BE2C (cell line): ENCODE measurements at regions not wholly inside any gene's neighbourhood (a gene's known extent, or its start where the extent isn't known, plus 50 kb on each side); places are given as distances from the start of the nearest gene placed in this dataset.

Experiments
- DNase-seq: peaks from one replicate; pipeline ENCODE4 v3.0.0-alpha.2; 2020
- H3K27me3 ChIP-seq: fragments of 250-450 bp; sonication (Bioruptor Pico); 2 replicates; pipeline ENCODE4 v1.5.1; 2020; ENCODE audit warnings: mild to moderate bottlenecking
- H3K36me3 ChIP-seq: fragments of 250-450 bp; sonication (Bioruptor Pico); 2 replicates; pipeline ENCODE4 v1.5.1; 2020; ENCODE audit warnings: mild to moderate bottlenecking
- H3K4me1 ChIP-seq: fragments of 250-450 bp; sonication (Bioruptor Pico); 2 replicates; pipeline ENCODE4 v1.5.1; 2020
- H3K4me3 ChIP-seq: 2 replicates; pipeline ENCODE4 v1.5.1; 2011; ENCODE audit warnings: low read depth, low read length
- H3K9me3 ChIP-seq: fragments of 250-450 bp; sonication (Bioruptor Pico); 2 replicates; pipeline ENCODE4 v1.5.1; 2020
- CTCF ChIP-seq: IDR thresholded peaks from 2 replicates; pipeline ENCODE4 v1.5.1; 2012; ENCODE audit warnings: mild to moderate bottlenecking, low read depth, low read length

- TF ChIP-seq CTCF: no peak
- H3K9me3 ChIP-seq: no peaks in the 10 kb centered on the region; the same call in none of the 2 replicates
- no peak overlapping the region for H3K4me3 ChIP-seq
- DNase-seq: no peak
- H3K27me3 ChIP-seq: no peaks in the 10 kb centered on the region
- H3K36me3 ChIP-seq: no peaks in the 10 kb centered on the region
- peaks cover 3% of the 10 kb centered on the region; the same call in 1 of the 2 replicates for H3K4me1 ChIP-seq
These were observed 61.0 kb upstream of the LARP1 start for GRCh38 chr5:154694159-154694558.

- Histone ChIP-seq H3K9me3 (no peaks in the 10 kb centered on the region; the same call in none of the 2 replicates), H3K4me3 (no peak overlapping the region), H3K36me3 (no peaks in the 10 kb centered on the region), H3K4me1 (no peaks in the 10 kb centered on the region), H3K27me3 (no peaks in the 10 kb centered on the region)
- no peak for TF ChIP-seq CTCF
- no peak for DNase-seq
These were observed 64.7 kb upstream of the LARP1 start for GRCh38 chr5:154690488-154690887.

- H3K9me3 ChIP-seq: no peaks in the 10 kb centered on the region; the same call in 1 of the 2 replicates
- no peaks in the 10 kb centered on the region for H3K4me1 ChIP-seq
- TF ChIP-seq CTCF: no peak
- no peak for DNase-seq
- H3K36me3 ChIP-seq: no peaks in the 10 kb centered on the region
- no peaks in the 10 kb centered on the region for H3K27me3 ChIP-seq
- no peak overlapping the region for H3K4me3 ChIP-seq
These were observed 68.7 kb upstream of the LARP1 start for GRCh38 chr5:154686490-154686889.

GRCh38 chr5:154683101-154683880, 71.9 kb upstream of the LARP1 start:
- no peaks in the 10 kb centered on the region for H3K27me3 ChIP-seq
- DNase-seq: no peak
- H3K4me1 ChIP-seq: no peaks in the 10 kb centered on the region
- no peaks in the 10 kb centered on the region for H3K9me3 ChIP-seq
- no peak for TF ChIP-seq CTCF
- peak overlapping the region; percentile 60 for H3K4me3 ChIP-seq
- H3K36me3 ChIP-seq: no peaks in the 10 kb centered on the region

- H3K27me3 ChIP-seq: no peaks in the 10 kb centered on the region
- H3K9me3 ChIP-seq: no peaks in the 10 kb centered on the region
- H3K4me1 ChIP-seq: no peaks in the 10 kb centered on the region
- no peaks in the 10 kb centered on the region for H3K36me3 ChIP-seq
- H3K4me3 ChIP-seq: no peak overlapping the region
- no peak for DNase-seq
- no peak for TF ChIP-seq CTCF
These were observed 75.7 kb upstream of the LARP1 start for GRCh38 chr5:154679501-154679900.

- no peak for DNase-seq
- Histone ChIP-seq H3K27me3 (no peaks in the 10 kb centered on the region), H3K9me3 (no peaks in the 10 kb centered on the region), H3K4me3 (no peak overlapping the region), H3K4me1 (no peaks in the 10 kb centered on the region), H3K36me3 (no peaks in the 10 kb centered on the region)
- TF ChIP-seq CTCF: no peak
These were observed 77.3 kb upstream of the LARP1 start for GRCh38 chr5:154677921-154678320.
